ENCODE measurements at regions not wholly inside any gene's neighbourhood (a gene's known extent, or its start where the extent isn't known, plus 50 kb on each side); places are given as distances from the start of the nearest gene placed in this dataset.
"Not testable (repeated sequence)": the region's sequence is repeated elsewhere in the genome, so short reads cannot be mapped to it uniquely, and the experiment has no call there.

DNA sequence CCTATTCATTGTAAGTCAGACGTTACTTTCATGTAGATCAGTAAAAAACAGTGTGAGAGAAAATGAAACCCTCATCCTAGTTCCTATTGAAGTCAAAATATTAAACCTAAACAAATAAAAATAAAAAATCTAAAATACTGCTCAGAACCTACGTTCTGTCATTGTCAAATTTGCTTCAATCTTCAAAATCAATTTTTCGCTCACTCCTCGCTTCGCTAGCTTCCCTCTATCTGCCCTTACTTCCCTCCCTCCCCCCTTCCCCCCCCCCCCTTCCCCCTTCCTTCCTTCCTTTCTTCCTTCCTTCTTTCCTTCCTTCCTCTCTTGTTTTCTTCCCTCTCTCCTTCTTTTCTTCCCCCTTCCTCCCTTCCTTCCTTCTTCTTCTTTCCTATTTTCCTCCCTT, 310.9 kb upstream of the PDE3A start:
- no peak overlapping the region for H3K4me3 ChIP-seq (ENCODE audit: low read length)
- no peak for TF ChIP-seq EZH2phosphoT487 (IDR thresholded peaks at IDR 0.05; ENCODE audit: low read depth)
- TF ChIP-seq, protein P1, sequence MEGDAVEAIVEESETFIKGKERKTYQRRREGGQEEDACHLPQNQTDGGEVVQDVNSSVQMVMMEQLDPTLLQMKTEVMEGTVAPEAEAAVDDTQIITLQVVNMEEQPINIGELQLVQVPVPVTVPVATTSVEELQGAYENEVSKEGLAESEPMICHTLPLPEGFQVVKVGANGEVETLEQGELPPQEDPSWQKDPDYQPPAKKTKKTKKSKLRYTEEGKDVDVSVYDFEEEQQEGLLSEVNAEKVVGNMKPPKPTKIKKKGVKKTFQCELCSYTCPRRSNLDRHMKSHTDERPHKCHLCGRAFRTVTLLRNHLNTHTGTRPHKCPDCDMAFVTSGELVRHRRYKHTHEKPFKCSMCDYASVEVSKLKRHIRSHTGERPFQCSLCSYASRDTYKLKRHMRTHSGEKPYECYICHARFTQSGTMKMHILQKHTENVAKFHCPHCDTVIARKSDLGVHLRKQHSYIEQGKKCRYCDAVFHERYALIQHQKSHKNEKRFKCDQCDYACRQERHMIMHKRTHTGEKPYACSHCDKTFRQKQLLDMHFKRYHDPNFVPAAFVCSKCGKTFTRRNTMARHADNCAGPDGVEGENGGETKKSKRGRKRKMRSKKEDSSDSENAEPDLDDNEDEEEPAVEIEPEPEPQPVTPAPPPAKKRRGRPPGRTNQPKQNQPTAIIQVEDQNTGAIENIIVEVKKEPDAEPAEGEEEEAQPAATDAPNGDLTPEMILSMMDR (IDR thresholded peaks at IDR 0.05; ENCODE audit: low read depth, low read length): no peak
- H3K36me3 ChIP-seq (replicated peaks; ENCODE audit: low read depth, low read length): no peaks in the 10 kb centered on the region
- H3K9ac ChIP-seq (ENCODE audit: low read length): no peak overlapping the region
- no peaks in the 10 kb centered on the region for H3K9me3 ChIP-seq (ENCODE audit: insufficient read depth, low read length)
- no peaks in the 10 kb centered on the region for H3K27me3 ChIP-seq (ENCODE audit: low read depth, low read length)
- no peaks in the 10 kb centered on the region for H3K4me1 ChIP-seq (ENCODE audit: low read length)
- no peak overlapping the region for H3K27ac ChIP-seq (ENCODE audit: low read length)
- H2AFZ ChIP-seq (ENCODE audit: low read depth, low read length): no peak overlapping the region
- H3K4me2 ChIP-seq (ENCODE audit: low read length): no peak overlapping the region
- H4K20me1 ChIP-seq (ENCODE audit: insufficient read depth, low read length): no peaks in the 10 kb centered on the region
- H3K79me2 ChIP-seq (ENCODE audit: low read length): no peaks in the 10 kb centered on the region

DNA sequence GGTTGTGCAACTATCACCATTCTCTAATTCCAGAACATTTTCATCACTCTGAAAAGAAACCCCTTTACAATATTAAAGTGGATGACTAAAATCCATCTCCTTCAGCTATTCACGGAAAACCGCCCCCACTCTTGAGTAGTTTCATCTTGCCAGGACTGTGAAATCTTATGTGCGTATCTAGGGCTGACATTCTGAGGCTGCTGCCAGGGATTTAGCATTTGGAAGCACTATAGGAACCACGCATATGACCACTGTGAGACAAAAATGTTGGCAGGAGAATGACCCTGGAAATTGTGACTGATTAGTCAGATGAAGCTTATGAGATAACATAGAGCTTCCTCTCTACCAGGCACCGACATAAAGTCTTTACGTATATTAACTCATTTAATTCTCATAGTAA, 305.2 kb upstream of the PDE3A start:
- Histone ChIP-seq H3K9ac (ENCODE audit: low read length) (no peak overlapping the region), H3K79me2 (ENCODE audit: low read length) (no peaks in the 10 kb centered on the region), H2AFZ (ENCODE audit: low read depth, low read length) (no peak overlapping the region), H3K4me3 (ENCODE audit: low read length) (no peak overlapping the region), H3K4me2 (ENCODE audit: low read length) (no peak overlapping the region), H3K27me3 (ENCODE audit: low read depth, low read length) (no peaks in the 10 kb centered on the region), H3K4me1 (ENCODE audit: low read length) (no peaks in the 10 kb centered on the region), H3K36me3 (replicated peaks; ENCODE audit: low read depth, low read length) (no peaks in the 10 kb centered on the region), H3K9me3 (ENCODE audit: insufficient read depth, low read length) (no peaks in the 10 kb centered on the region), H3K27ac (ENCODE audit: low read length) (no peak overlapping the region), H4K20me1 (ENCODE audit: insufficient read depth, low read length) (no peaks in the 10 kb centered on the region)
- TF ChIP-seq, protein P1 (IDR thresholded peaks at IDR 0.05; ENCODE audit: low read depth, low read length): no peak
- no peak for TF ChIP-seq EZH2phosphoT487 (IDR thresholded peaks at IDR 0.05; ENCODE audit: low read depth)

DNA sequence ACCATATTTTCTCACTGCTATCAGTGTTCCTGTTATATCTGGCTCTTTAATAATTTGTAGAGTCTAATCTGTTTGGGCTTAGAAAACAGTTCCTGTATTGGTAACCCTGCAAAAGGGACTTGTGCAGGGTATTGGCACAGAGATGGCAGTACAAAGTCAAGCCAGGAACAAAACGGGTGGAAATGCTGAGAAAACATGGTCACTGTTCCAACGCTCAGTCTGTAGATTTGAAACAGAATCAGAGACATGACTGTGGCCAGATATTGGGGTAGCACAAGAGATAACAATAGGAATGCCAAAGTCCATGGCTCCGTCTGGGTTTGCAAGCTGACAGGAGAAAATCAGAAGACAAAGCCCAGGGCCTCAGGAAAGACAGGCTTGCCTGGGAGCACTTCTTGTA, 290.7 kb upstream of the PDE3A start:
- TF ChIP-seq EZH2phosphoT487 (IDR thresholded peaks at IDR 0.05; ENCODE audit: low read depth): no peak
- TF ChIP-seq, protein P1 (IDR thresholded peaks at IDR 0.05; ENCODE audit: low read depth, low read length): no peak
- Histone ChIP-seq H4K20me1 (ENCODE audit: insufficient read depth, low read length) (no peaks in the 10 kb centered on the region), H3K27ac (ENCODE audit: low read length) (no peak overlapping the region), H3K27me3 (ENCODE audit: low read depth, low read length) (no peaks in the 10 kb centered on the region), H3K36me3 (replicated peaks; ENCODE audit: low read depth, low read length) (no peaks in the 10 kb centered on the region), H3K4me2 (ENCODE audit: low read length) (no peak overlapping the region), H3K4me3 (ENCODE audit: low read length) (no peak overlapping the region), H3K9me3 (ENCODE audit: insufficient read depth, low read length) (no peaks in the 10 kb centered on the region), H3K79me2 (ENCODE audit: low read length) (no peaks in the 10 kb centered on the region), H3K4me1 (ENCODE audit: low read length) (no peaks in the 10 kb centered on the region), H3K9ac (ENCODE audit: low read length) (no peak overlapping the region), H2AFZ (ENCODE audit: low read depth, low read length) (no peak overlapping the region)

DNA sequence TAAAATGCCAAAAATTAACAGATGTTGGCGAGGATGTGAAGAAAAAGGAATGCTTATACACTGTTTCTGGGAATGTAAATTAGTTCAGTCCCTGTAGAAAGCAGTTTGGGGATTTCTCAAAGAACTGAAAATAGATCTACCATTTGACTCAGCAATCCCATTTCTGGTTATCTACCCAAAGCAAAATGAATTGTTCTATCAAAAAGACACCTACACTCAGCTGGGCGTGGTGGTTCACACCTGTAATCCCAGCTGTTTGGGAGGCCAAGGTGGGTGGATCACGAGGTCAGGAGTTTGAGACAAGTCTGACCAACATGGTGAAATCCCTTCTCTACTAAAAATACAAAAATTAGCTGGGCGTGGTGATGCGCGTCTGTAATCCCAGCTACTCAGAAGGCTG, 279.3 kb upstream of the PDE3A start:
- no peaks in the 10 kb centered on the region for H3K27me3 ChIP-seq (ENCODE audit: low read depth, low read length)
- TF ChIP-seq EZH2phosphoT487 (IDR thresholded peaks at IDR 0.05; ENCODE audit: low read depth): no peak
- TF ChIP-seq, protein P1 (IDR thresholded peaks at IDR 0.05; ENCODE audit: low read depth, low read length): no peak
- H3K27ac ChIP-seq (ENCODE audit: low read length): peak overlapping the region; percentile 68
- H3K79me2 ChIP-seq (ENCODE audit: low read length): no peaks in the 10 kb centered on the region
- H3K4me3 ChIP-seq (ENCODE audit: low read length): no peak overlapping the region
- H4K20me1 ChIP-seq (ENCODE audit: insufficient read depth, low read length): no peaks in the 10 kb centered on the region
- H3K4me2 ChIP-seq (ENCODE audit: low read length): peak overlapping the region; percentile 7; the same call in 1 of the 2 replicates
- peaks cover 16% of the 10 kb centered on the region for H3K36me3 ChIP-seq (replicated peaks; ENCODE audit: low read depth, low read length)
- peaks cover 25% of the 10 kb centered on the region; the same call in 1 of the 2 replicates for H3K9me3 ChIP-seq (ENCODE audit: insufficient read depth, low read length)
- H3K4me1 ChIP-seq (ENCODE audit: low read length): peaks cover 17% of the 10 kb centered on the region
- H2AFZ ChIP-seq (ENCODE audit: low read depth, low read length): no peak overlapping the region
- H3K9ac ChIP-seq (ENCODE audit: low read length): no peak overlapping the region

DNA sequence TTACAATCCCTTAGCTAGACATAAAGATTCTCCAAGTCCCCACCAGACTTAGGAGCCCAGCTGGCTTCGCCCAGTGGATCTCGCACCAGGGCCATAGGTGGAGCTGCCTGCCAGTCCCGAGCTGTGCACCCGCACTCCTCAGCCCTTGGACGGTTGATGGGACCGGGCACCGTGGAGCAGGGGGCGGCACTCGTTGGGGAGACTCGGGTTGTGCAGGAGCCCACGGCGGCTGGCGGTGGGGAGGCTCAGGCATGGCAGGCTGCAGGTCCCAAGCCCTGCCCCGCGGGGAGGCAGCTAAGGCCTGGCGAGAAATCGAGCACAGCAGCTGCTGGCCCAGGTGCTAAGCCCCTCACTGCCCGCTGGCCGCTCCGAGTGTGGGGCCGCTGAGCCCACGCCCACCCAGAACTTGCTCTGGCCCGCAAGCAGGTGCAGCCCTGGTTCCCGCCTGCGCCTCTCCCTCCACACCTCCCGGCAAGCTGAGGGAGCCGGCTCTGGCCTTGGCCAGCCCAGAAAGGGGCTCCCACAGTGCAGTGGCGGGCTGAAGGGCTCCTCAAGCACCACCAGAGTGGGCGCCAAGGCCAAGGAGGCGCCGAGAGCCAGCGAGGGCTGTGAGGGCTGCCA, 275.0 kb upstream of the PDE3A start:
- Histone ChIP-seq H3K9me3 (ENCODE audit: insufficient read depth, low read length) (peaks cover 55% of the 10 kb centered on the region), H3K36me3 (replicated peaks; ENCODE audit: low read depth, low read length) (peaks cover 53% of the 10 kb centered on the region), H3K4me1 (ENCODE audit: low read length) (peaks cover 34% of the 10 kb centered on the region)
- not testable (repeated sequence) for H2AFZ ChIP-seq (ENCODE audit: low read depth, low read length); H4K20me1 ChIP-seq (ENCODE audit: insufficient read depth, low read length); H3K27me3 ChIP-seq (ENCODE audit: low read depth, low read length); H3K4me3 ChIP-seq (ENCODE audit: low read length); H3K9ac ChIP-seq (ENCODE audit: low read length); H3K27ac ChIP-seq (ENCODE audit: low read length); H3K4me2 ChIP-seq (ENCODE audit: low read length); H3K79me2 ChIP-seq (ENCODE audit: low read length)

Data from OCI-LY3 (cell line).